HG03039 (cell line): ENCODE measurements at regions not wholly inside any gene's neighbourhood (a gene's known extent, or its start where the extent isn't known, plus 50 kb on each side); places are given as distances from the start of the nearest gene placed in this dataset.
"Not testable (repeated sequence)": the region's sequence is repeated elsewhere in the genome, so short reads cannot be mapped to it uniquely, and the experiment has no call there.

Experiments used
- ATAC-seq: cut with Tn5 transposase; IDR thresholded peaks from one replicate; pipeline ENCODE4 v1.9.1; 2021; ENCODE audit warnings: mild to moderate bottlenecking, moderate library complexity; ENCODE audit not compliant: unreplicated experiment

- ATAC-seq, result no peak
Observed at GRCh38 chr7:13117103-13117502, 429.7 kb downstream of the ARL4A start.

GRCh38 chr7:13117592-13117991 lies 430.2 kb downstream of the ARL4A start:
- no peak for ATAC-seq

GRCh38 chr7:13124629-13125028 lies 437.2 kb downstream of the ARL4A start:
- not testable (repeated sequence) for ATAC-seq

DNA sequence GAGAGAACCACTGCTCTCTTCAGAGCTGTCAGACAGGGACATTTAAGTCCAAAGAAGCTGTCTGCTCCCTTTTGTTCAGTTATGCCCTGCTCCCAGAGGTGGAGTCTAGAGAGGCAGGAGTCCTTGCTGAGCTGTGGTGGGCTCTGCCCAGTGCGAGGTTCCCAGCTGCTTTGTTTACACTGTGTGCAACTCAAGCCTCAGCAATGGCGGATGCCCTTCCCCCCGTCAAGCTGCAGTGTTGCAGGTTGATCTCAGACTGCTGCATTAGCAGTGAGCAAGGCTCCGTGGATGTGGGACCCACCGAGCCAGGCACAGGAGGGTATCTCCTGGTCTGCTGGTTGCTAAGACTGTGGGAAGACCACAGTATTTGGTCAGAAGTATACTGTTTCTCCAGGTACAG lies 438.9 kb downstream of the ARL4A start:
- ATAC-seq, result no peak

- no peak for ATAC-seq
Observed at GRCh38 chr7:13130321-13130720, 442.9 kb downstream of the ARL4A start.

GRCh38 chr7:13130906-13131305 lies 443.5 kb downstream of the ARL4A start:
- ATAC-seq, result not testable (repeated sequence)

- no peak for ATAC-seq
Observed at GRCh38 chr7:13132314-13132713, 444.9 kb downstream of the ARL4A start.

- not testable (repeated sequence) for ATAC-seq
Observed at GRCh38 chr7:13136345-13136744, 448.9 kb downstream of the ARL4A start.

DNA sequence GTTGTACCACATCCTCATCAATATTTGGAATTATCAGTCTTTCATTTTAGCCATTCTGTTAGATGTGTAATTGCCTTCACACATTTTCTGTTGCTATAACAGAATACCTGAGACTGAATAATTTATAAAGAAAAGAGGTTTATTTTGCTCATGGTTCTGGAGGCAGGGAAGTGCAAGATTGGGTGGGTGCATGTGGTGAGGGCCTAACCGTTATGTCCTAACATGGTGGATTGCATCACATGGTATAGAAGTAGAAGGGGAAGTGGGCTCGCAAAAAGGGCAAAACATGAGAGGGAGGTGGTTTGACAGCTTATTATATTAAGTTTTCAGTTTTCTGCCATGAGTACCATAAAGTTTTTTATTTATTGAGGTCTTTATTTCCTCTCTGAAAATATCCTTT lies 452.0 kb downstream of the ARL4A start:
- ATAC-seq, result no peak

GRCh38 chr7:13144673-13145072 lies 457.2 kb downstream of the ARL4A start:
- no peak for ATAC-seq

- ATAC-seq, result no peak
Observed at GRCh38 chr7:13148548-13148947, 461.1 kb downstream of the ARL4A start.

- ATAC-seq, result no peak
Observed at GRCh38 chr7:13151978-13152377, 464.5 kb downstream of the ARL4A start.

DNA sequence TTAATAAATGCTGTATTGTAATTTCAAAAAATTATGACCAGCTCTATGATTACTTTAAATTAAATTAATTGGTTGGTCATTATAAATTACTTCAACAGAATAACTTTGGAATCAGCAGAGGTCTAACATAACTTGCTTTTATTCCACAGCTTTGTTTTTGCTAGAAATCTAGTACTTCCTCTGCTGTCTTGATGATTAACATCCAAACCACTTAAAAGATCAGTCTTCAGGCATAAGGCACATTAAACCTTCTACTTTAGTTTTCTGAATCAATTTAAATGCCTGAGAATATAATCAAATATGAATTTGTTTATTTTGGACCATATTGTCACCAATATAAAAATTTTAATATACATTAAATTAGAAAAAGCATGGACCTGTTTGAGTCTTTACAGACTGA lies 465.3 kb downstream of the ARL4A start:
- no peak for ATAC-seq

- no peak for ATAC-seq
Observed at GRCh38 chr7:13153266-13153665, 465.8 kb downstream of the ARL4A start.

DNA sequence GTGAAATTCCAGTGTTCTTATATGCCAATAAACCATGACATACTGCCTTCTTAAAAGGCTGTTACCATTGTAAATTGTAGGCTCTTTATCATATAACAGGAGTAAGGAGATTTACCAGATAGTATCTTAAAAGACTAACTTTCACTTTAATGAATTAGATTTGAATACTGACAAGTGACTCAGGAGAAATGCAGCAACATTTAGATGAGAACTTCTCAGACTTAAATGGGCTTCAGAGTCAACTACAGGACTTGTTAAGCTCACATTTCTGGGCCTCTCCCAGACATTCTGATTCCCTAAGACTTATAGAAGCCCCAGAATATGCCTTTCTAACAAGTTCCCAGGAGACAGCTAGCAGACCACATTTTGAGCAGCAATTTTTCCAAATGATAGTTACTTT lies 466.3 kb downstream of the ARL4A start:
- no peak for ATAC-seq

DNA sequence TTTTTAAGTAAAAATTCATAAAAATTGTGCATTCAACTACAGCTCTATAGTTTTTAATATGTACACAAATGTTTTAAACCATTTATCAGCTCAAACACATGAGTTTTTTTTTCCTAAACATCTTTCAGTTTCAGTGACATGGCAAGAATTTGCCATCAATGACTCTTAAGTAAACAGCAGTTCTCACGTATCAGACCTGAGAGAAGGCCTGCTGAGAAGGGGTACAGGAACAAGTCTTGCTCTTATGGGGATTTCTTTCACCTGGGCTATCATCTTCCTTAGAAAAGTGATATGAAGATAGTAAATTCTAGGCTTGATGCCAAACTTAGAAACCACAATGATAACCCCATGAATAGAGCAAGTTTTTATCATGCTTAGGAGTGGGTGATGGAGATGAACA lies 467.8 kb downstream of the ARL4A start:
- ATAC-seq, result no peak

DNA sequence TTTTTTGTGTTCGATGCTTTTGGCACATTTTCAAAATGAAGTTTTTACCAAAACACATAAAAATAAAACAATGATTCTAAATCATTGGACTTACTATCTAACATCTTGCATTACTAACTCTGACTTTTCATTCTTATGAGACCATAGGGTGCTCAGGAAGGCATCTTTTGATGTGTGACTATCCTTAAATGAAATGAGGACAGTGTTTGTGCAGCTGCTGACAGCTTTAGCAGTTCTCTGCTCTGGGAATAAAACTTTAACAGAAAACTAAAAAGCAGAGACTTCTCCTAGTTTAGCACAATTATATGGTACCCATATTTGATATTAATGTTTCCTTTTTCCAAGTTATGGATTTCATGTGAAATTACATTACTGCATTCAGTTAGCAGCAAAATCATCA lies 471.6 kb downstream of the ARL4A start:
- no peak for ATAC-seq

- ATAC-seq, result no peak
Observed at GRCh38 chr7:13159467-13160184, 472.2 kb downstream of the ARL4A start.

GRCh38 chr7:13161125-13161524 lies 473.7 kb downstream of the ARL4A start:
- no peak for ATAC-seq

GRCh38 chr7:13165854-13166253 lies 478.4 kb downstream of the ARL4A start:
- no peak for ATAC-seq

DNA sequence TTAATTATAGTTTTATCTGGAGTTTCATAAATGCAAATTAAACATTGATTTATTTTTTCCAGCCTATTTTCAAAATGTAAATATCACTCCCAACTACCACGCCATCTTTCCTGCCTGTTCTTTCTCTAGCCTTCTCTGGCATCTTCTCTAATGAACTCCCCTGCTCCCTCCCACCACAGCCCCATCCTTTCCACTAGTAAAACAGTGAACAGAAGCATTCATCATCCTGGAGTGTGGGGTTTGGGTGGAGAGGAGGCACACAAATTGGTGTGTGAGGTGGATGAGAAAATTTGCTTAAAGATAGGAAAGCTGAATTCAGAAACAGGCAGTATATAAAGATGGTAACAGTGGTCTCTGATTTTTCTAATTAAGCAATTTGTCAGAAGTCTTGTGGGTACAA lies 479.4 kb downstream of the ARL4A start:
- ATAC-seq, result no peak

GRCh38 chr7:13169356-13169755 lies 481.9 kb downstream of the ARL4A start:
- no peak for ATAC-seq

DNA sequence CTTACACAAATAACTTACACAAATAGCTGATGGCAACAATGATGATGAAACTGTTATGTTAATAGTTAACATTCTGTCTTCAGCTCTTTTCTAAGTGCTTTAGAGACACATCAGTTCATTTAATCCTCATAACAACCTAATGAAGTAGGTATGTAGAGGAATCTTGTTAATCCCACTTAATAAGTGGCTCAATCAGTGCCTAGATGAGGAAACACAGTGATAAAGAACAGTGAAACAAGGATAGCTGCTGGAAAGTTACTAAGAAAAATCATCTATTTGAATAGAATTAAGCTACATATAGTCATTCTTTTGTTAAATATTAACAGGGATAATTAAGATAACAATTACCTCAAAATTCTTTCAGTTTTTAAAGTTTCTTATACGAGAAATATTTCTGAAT lies 487.6 kb downstream of the ARL4A start:
- no peak for ATAC-seq
